Body of pancreas (tissue), 4 donors: ENCODE measurements at regions not wholly inside any gene's neighbourhood (a gene's known extent, or its start where the extent isn't known, plus 50 kb on each side); places are given as distances from the start of the nearest gene placed in this dataset.

Experiments used
- CTCF ChIP-seq, 7 experiments: fragments of 450-650 bp in 4 of 7; fragments of 200-600 bp in 3 of 7; sonication (generic) in 3 of 7; IDR thresholded peaks; one replicate each; pipeline ENCODE4 v1.5.1; 2016 to 2019; ENCODE audit warnings: antibody characterized with exemption in 7 of 7
- POLR2A ChIP-seq, 3 donors: fragments of 450-650 bp; IDR thresholded peaks; one replicate each; pipeline ENCODE4 v1.6.1; 2016; ENCODE audit warnings: antibody characterized with exemption in 3 of 3, mild to moderate bottlenecking in 2 of 3

- no peak for TF ChIP-seq CTCF (IDR thresholded peaks at IDR 0.05)
- TF ChIP-seq POLR2A (IDR thresholded peaks at IDR 0.05) = no peak
These were observed 274.4 kb downstream of the NUAK1 start for GRCh38 chr12:105864316-105864715.
